GM12878 (cell line): ENCODE measurements at regions not wholly inside any gene's neighbourhood (a gene's known extent, or its start where the extent isn't known, plus 50 kb on each side); places are given as distances from the start of the nearest gene placed in this dataset.

Source experiments
- ATAC-seq: fragments of 200-7000 bp; cut with Tn5 transposase; 3 replicates; pipeline ENCODE4 v1.9.1; 2020; ENCODE audit warnings: mild to moderate bottlenecking, moderate library complexity
- BruUV-seq: library from RNA; stranded (reverse); fragments of 400-500 nt; replicated peaks from 2 replicates; lab custom pipeline; 2021; lab: Mats Ljungman, UMichigan
- CTCF ChIA-PET: fragments of 300-600 bp; sonication (Branson Sonifier 250); formaldehyde crosslinking; extraction: SDS; loops from one replicate; lab custom pipeline; 2021; ENCODE audit warnings: inconsistent platforms; lab: Yijun Ruan, JAX
- POLR2A ChIA-PET: fragments of 350-600 bp; formaldehyde crosslinking; extraction: SDS; loops from one replicate; lab custom pipeline; 2021; ENCODE audit warnings: inconsistent platforms; lab: Charles Lee
- RAD21 ChIA-PET: fragments of 300-600 bp; sonication (Branson Sonifier 250); formaldehyde crosslinking; loops from one replicate; lab custom pipeline; 2023; ENCODE audit warnings: antibody characterized with exemption; ENCODE audit not compliant: unreplicated experiment; lab: Charles Lee
- SMC1A ChIA-PET: fragments of 300-600 bp; sonication (Branson Sonifier 250); formaldehyde crosslinking; loops from one replicate; lab custom pipeline; 2023; ENCODE audit not compliant: unreplicated experiment, uncharacterized antibody; lab: Charles Lee
- DNase-seq: peaks from one replicate; pipeline ENCODE4 v3.0.0-alpha.2; 2011; ENCODE audit warnings: low read depth, low spot score
- FAIRE-seq: peaks from 3 replicates; lab custom pipeline; 2011; peaks lifted over from hg19 to GRCh38; lab: Jason Lieb, UNC
- H2AFZ ChIP-seq: 2 replicates; pipeline ENCODE4 v1.6.0; 2011; ENCODE audit warnings: low read depth, low read length, control low read depth; ENCODE audit not compliant: control insufficient read depth
- H3K27ac ChIP-seq: 2 replicates; pipeline ENCODE4 v1.5.1; 2011; ENCODE audit warnings: control low read depth; ENCODE audit not compliant: control insufficient read depth, insufficient read depth
- H3K27me3 ChIP-seq, 2 experiments: replicated peaks in 1 of 2; 2 replicates each; pipeline versions ENCODE4 v1.6.0 to v1.6.1; 2011; ENCODE audit warnings: low read length in 1 of 2; ENCODE audit not compliant: control insufficient read depth in 2 of 2, insufficient read depth in 2 of 2
- H3K36me3 ChIP-seq, 2 experiments: 2 replicates each; pipeline ENCODE4 v1.5.1; 2011; ENCODE audit warnings: low read length in 1 of 2; ENCODE audit not compliant: control insufficient read depth in 2 of 2, insufficient read depth in 2 of 2
- H3K4me1 ChIP-seq: 2 replicates; pipeline ENCODE4 v1.6.1; 2011; ENCODE audit warnings: mild to moderate bottlenecking, low read length, moderate library complexity, mixed read lengths; ENCODE audit not compliant: control insufficient read depth, insufficient read depth
- H3K4me2 ChIP-seq: 2 replicates; pipeline ENCODE4 v1.6.0; 2011; ENCODE audit warnings: control low read depth; ENCODE audit not compliant: control insufficient read depth, insufficient read depth
- H3K4me3 ChIP-seq: fragments of 200-600 bp; sonication (generic); 2 replicates; pipeline ENCODE4 v1.5.1; 2016
- H3K79me2 ChIP-seq: 2 replicates; pipeline ENCODE4 v1.6.0; 2011; ENCODE audit warnings: low read length; ENCODE audit not compliant: control insufficient read depth, insufficient read depth
- H3K9ac ChIP-seq: 2 replicates; pipeline ENCODE4 v1.8.0; 2011; ENCODE audit warnings: low read length, control low read depth, mixed read lengths; ENCODE audit not compliant: control insufficient read depth, insufficient read depth
- H3K9me3 ChIP-seq: replicated peaks from 3 replicates; pipeline ENCODE4 v1.5.1; 2011; ENCODE audit warnings: mild to moderate bottlenecking, low read length; ENCODE audit not compliant: control insufficient read depth, insufficient read depth
- H4K20me1 ChIP-seq: 2 replicates; pipeline ENCODE4 v1.6.0; 2011; ENCODE audit not compliant: control insufficient read depth, insufficient read depth
- ETV6 ChIP-seq, 2 experiments: fragments of 450-650 bp in 1 of 2; IDR thresholded peaks in 1 of 2; conservative IDR thresholded peaks in 1 of 2; 2 replicates each; pipeline ENCODE4 v1.6.1; 2014; ENCODE audit warnings: antibody characterized with exemption in 1 of 2, borderline replicate concordance in 1 of 2, low read depth in 1 of 2, mild to moderate bottlenecking in 1 of 2, moderate library complexity in 1 of 2
- IKZF1 ChIP-seq: fragments of 450-650 bp; conservative IDR thresholded peaks from 2 replicates; pipeline ENCODE4 v1.6.1; 2017; ENCODE audit warnings: antibody characterized with exemption, mild to moderate bottlenecking
- KAT2A ChIP-seq: conservative IDR thresholded peaks from 2 replicates; pipeline ENCODE4 v1.6.1; 2011; ENCODE audit warnings: low read depth, low read length; ENCODE audit not compliant: control insufficient read depth
- SMARCA5 ChIP-seq: fragments of 450-650 bp; IDR thresholded peaks from 2 replicates; pipeline ENCODE4 v1.6.1; 2017; ENCODE audit warnings: mild to moderate bottlenecking
- ZNF207 ChIP-seq: fragments of 450-650 bp; IDR thresholded peaks from 2 replicates; pipeline ENCODE4 v1.6.1; 2014; ENCODE audit warnings: antibody characterized with exemption, mild to moderate bottlenecking, borderline replicate concordance
- whole genome bisulfite sequencing: methylation state at CpG from one replicate; pipeline ENCODE4 v1.1.6; 2016; ENCODE audit warnings: low lambda C conversion rate; ENCODE audit not compliant: insufficient replicate concordance, insufficient coverage; ENCODE audit errors: missing lambda C conversion rate; 5-methylcytosine and 5-hydroxymethylcytosine counted together
- in situ Hi-C: fragments of 300-500 bp; cut with MboI; formaldehyde crosslinking; loops from 9 replicates; pipeline ENCODE4 v1.14.3; 2018; ENCODE audit warnings: mixed read lengths
- intact Hi-C: fragments of 100-400 bp; cut with micrococcal nuclease; formaldehyde crosslinking; loops from one replicate; pipeline ENCODE4 v1.14.2; 2022; ENCODE audit not compliant: unreplicated experiment
- TF ChIP-seq, protein P1 (sequence below): fragments of 150-350 bp; IDR thresholded peaks from 2 replicates; pipeline ENCODE4 v1.6.1; 2016; ENCODE audit warnings: low read depth, low read length

DNA sequence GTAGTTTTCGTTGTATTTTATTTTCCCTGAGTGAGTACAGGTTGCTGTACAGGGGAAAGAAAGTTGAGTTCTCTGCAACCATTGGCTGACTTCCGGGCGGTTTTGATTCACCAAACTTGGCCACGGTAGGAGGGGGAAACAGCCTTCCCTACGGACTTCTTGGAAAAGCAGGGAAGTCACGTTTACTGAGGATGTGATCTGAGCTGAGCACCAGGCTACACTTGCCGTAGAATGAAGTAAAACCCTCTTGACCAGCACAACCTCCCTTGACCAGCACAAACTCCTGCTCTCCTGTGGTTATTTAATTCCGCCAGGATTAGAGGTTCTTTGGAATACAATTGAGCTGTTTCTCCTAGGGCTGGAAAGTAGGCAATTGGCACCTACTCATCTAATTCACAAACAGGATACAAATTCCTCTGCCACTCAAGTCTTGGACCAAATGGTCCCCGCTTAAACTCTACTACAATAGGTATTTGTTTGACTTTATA lies 242.0 kb upstream of the RBFOX1 start:
- POLR2A ChIA-PET, result no interaction called here
- in situ Hi-C loops, result no loop called here
- DNase-seq (no peak), FAIRE-seq (no peak), ATAC-seq (no peak)
- H3K36me3 ChIP-seq, result no peaks in the 10 kb centered on the region
- no peaks in the 10 kb centered on the region for H4K20me1 ChIP-seq
- no peak overlapping the region for H3K4me3 ChIP-seq
- H3K27ac ChIP-seq, result no peak overlapping the region
- H3K4me2 ChIP-seq, result no peak overlapping the region
- no peaks in the 10 kb centered on the region for H3K27me3 ChIP-seq
- intact Hi-C loops, result no loop called here
- SMC1A ChIA-PET, result no interaction called here
- no peak overlapping the region for H2AFZ ChIP-seq
- no peaks in the 10 kb centered on the region for H3K9me3 ChIP-seq
- no peaks in the 10 kb centered on the region for H3K79me2 ChIP-seq
- TF ChIP-seq KAT2A, result no peak
- no peak for TF ChIP-seq SMARCA5
- TF ChIP-seq ETV6 (conservative IDR thresholded peaks at IDR 0.05 in 1 of 2, IDR thresholded peaks at IDR 0.05 in 1 of 2; ENCODE audit: borderline replicate concordance in 1 of 2, low read depth in 1 of 2), result no peak
- no peak for TF ChIP-seq IKZF1
- TF ChIP-seq, protein P1, sequence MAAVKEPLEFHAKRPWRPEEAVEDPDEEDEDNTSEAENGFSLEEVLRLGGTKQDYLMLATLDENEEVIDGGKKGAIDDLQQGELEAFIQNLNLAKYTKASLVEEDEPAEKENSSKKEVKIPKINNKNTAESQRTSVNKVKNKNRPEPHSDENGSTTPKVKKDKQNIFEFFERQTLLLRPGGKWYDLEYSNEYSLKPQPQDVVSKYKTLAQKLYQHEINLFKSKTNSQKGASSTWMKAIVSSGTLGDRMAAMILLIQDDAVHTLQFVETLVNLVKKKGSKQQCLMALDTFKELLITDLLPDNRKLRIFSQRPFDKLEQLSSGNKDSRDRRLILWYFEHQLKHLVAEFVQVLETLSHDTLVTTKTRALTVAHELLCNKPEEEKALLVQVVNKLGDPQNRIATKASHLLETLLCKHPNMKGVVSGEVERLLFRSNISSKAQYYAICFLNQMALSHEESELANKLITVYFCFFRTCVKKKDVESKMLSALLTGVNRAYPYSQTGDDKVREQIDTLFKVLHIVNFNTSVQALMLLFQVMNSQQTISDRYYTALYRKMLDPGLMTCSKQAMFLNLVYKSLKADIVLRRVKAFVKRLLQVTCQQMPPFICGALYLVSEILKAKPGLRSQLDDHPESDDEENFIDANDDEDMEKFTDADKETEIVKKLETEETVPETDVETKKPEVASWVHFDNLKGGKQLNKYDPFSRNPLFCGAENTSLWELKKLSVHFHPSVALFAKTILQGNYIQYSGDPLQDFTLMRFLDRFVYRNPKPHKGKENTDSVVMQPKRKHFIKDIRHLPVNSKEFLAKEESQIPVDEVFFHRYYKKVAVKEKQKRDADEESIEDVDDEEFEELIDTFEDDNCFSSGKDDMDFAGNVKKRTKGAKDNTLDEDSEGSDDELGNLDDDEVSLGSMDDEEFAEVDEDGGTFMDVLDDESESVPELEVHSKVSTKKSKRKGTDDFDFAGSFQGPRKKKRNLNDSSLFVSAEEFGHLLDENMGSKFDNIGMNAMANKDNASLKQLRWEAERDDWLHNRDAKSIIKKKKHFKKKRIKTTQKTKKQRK, result no peak
- no peak for TF ChIP-seq ZNF207
- H3K4me1 ChIP-seq, result no peaks in the 10 kb centered on the region
- H3K9ac ChIP-seq, result no peak overlapping the region
- CTCF ChIA-PET, result no interaction called here
- BruUV-seq, result no TSS peak
- RAD21 ChIA-PET, result no interaction called here
- 23% methylated on average over 8 of the region's 9 CpGs for WGBS
